MM.1S (cell line): ENCODE measurements at regions not wholly inside any gene's neighbourhood (a gene's known extent, or its start where the extent isn't known, plus 50 kb on each side); places are given as distances from the start of the nearest gene placed in this dataset.

Experiments
- CTCF ChIP-seq: fragments of 300-600 bp; sonication (generic); IDR thresholded peaks from 2 replicates; pipeline ENCODE4 v1.5.1; 2016; ENCODE audit warnings: antibody characterized with exemption, low read length, mixed read lengths
- EZH2phosphoT487 ChIP-seq: fragments of 300-600 bp; sonication (generic); IDR thresholded peaks from 2 replicates; pipeline ENCODE4 v1.6.1; 2018; ENCODE audit warnings: antibody characterized with exemption, low read length

- no peak for TF ChIP-seq CTCF
- TF ChIP-seq EZH2phosphoT487, result no peak
These were observed 658.6 kb downstream of the NR2F1-AS1 start for GRCh38 chr5:92922231-92922967.
